WTC11 (cell line): ENCODE measurements at regions not wholly inside any gene's neighbourhood (a gene's known extent, or its start where the extent isn't known, plus 50 kb on each side); places are given as distances from the start of the nearest gene placed in this dataset.

ENCODE experiments used
- ATAC-seq: fragments of 200-7000 bp; cut with Tn5 transposase; 2 replicates; pipeline ENCODE4 v1.10.0; 2021; ENCODE audit warnings: mild to moderate bottlenecking, moderate library complexity
- CTCF ChIA-PET: fragments of 300-600 bp; sonication (Branson Sonifier 250); formaldehyde crosslinking; loops from one replicate; lab custom pipeline; 2021; ENCODE audit warnings: antibody characterized with exemption; lab: Charles Lee
- POLR2A ChIA-PET: fragments of 350-600 bp; sonication (Branson Sonifier 250); formaldehyde crosslinking; loops from one replicate; lab custom pipeline; 2021; ENCODE audit warnings: antibody characterized with exemption; lab: Charles Lee
- DNase-seq: peaks from one replicate; pipeline ENCODE4 v3.0.0; 2021; ENCODE audit warnings: low spot score
- H3K27ac Mint-ChIP-seq: 2 replicates; pipeline ENCODE4 v1.8.0; 2021; ENCODE audit warnings: mixed read lengths
- H3K27me3 Mint-ChIP-seq: 2 replicates; pipeline ENCODE4 v1.8.0; 2021; ENCODE audit warnings: low read depth, mild to moderate bottlenecking, moderate library complexity, mixed read lengths
- H3K36me3 Mint-ChIP-seq: 2 replicates; pipeline ENCODE4 v1.8.0; 2021; ENCODE audit warnings: mixed read lengths
- H3K4me1 Mint-ChIP-seq: 2 replicates; pipeline ENCODE4 v1.8.0; 2022; ENCODE audit warnings: mixed read lengths
- H3K4me3 Mint-ChIP-seq: 2 replicates; pipeline ENCODE4 v1.8.0; 2021; ENCODE audit warnings: mild to moderate bottlenecking, moderate library complexity, mixed read lengths
- H3K9me3 Mint-ChIP-seq: 2 replicates; pipeline ENCODE4 v1.8.0; 2021; ENCODE audit warnings: mixed read lengths
- CBFB ChIP-seq: sonication (generic); formaldehyde crosslinking; IDR thresholded peaks from 2 replicates; pipeline ENCODE4 v1.8.1; 2022; ENCODE audit warnings: mild to moderate bottlenecking, low read depth, missing genetic modification reagents
- EMX1 ChIP-seq: fragments of 250-450 bp; sonication (Bioruptor Pico); IDR thresholded peaks from 2 replicates; pipeline ENCODE4 v1.8.0; 2021; ENCODE audit warnings: mild to moderate bottlenecking
- FOXJ3 ChIP-seq: sonication (generic); formaldehyde crosslinking; IDR thresholded peaks from 2 replicates; pipeline ENCODE4 v1.9.0; 2021; ENCODE audit warnings: missing genetic modification reagents, mild to moderate bottlenecking, borderline replicate concordance
- FOXP1 ChIP-seq: sonication (generic); formaldehyde crosslinking; IDR thresholded peaks from 2 replicates; pipeline ENCODE4 v1.8.0; 2022; ENCODE audit warnings: missing genetic modification reagents, mild to moderate bottlenecking, moderate library complexity, borderline replicate concordance
- GABPB1 ChIP-seq: sonication (generic); formaldehyde crosslinking; IDR thresholded peaks from 2 replicates; pipeline ENCODE4 v1.8.1; 2023; ENCODE audit warnings: mild to moderate bottlenecking, missing genetic modification reagents
- HMGA2 ChIP-seq: fragments of 250-450 bp; sonication (Bioruptor Pico); IDR thresholded peaks from 2 replicates; pipeline ENCODE4 v1.4.0; 2021; ENCODE audit warnings: mild to moderate bottlenecking, moderate library complexity
- JAZF1 ChIP-seq: fragments of 250-450 bp; sonication (Bioruptor Pico); IDR thresholded peaks from 2 replicates; pipeline ENCODE4 v1.9.0; 2021; ENCODE audit warnings: moderate library complexity, mild to moderate bottlenecking, inconsistent platforms
- JUN ChIP-seq: sonication (generic); formaldehyde crosslinking; IDR thresholded peaks from 2 replicates; pipeline ENCODE4 v1.8.0; 2023; ENCODE audit warnings: mild to moderate bottlenecking, missing genetic modification reagents
- NR2C2 ChIP-seq: sonication (generic); formaldehyde crosslinking; IDR thresholded peaks from 2 replicates; pipeline ENCODE4 v1.8.0; 2022; ENCODE audit warnings: mild to moderate bottlenecking, missing genetic modification reagents
- SP1 ChIP-seq: sonication (generic); formaldehyde crosslinking; conservative IDR thresholded peaks from 2 replicates; pipeline ENCODE4 v1.8.1; 2022; ENCODE audit warnings: missing genetic modification reagents
- TCF7 ChIP-seq: sonication (generic); formaldehyde crosslinking; IDR thresholded peaks from 2 replicates; pipeline ENCODE4 v1.8.0; 2022; ENCODE audit warnings: mild to moderate bottlenecking, low read depth, missing genetic modification reagents, moderate library complexity
- TEAD1 ChIP-seq: sonication (generic); formaldehyde crosslinking; IDR thresholded peaks from 2 replicates; pipeline ENCODE4 v1.8.0; 2022; ENCODE audit warnings: mild to moderate bottlenecking, missing genetic modification reagents
- TF ChIP-seq, protein P1 (sequence below): sonication (generic); formaldehyde crosslinking; conservative IDR thresholded peaks from 2 replicates; pipeline ENCODE4 v1.8.1; 2022; ENCODE audit warnings: mild to moderate bottlenecking, missing genetic modification reagents
- TF ChIP-seq, protein P2 (sequence below): sonication (generic); formaldehyde crosslinking; IDR thresholded peaks from 2 replicates; pipeline ENCODE4 v1.8.0; 2022; ENCODE audit warnings: missing genetic modification reagents
- TF ChIP-seq, protein P3 (sequence below): sonication (generic); formaldehyde crosslinking; IDR thresholded peaks from 2 replicates; pipeline ENCODE4 v1.8.1; 2023; ENCODE audit warnings: mild to moderate bottlenecking, missing genetic modification reagents, borderline replicate concordance
- TF ChIP-seq, protein P4 (sequence below): fragments of 250-450 bp; sonication (Bioruptor Pico); IDR thresholded peaks from 2 replicates; pipeline ENCODE4 v1.9.0; 2021; ENCODE audit warnings: mild to moderate bottlenecking, borderline replicate concordance
- TF ChIP-seq, protein P5 (sequence below): sonication (generic); formaldehyde crosslinking; IDR thresholded peaks from 2 replicates; pipeline ENCODE4 v1.8.1; 2023; ENCODE audit warnings: mild to moderate bottlenecking, moderate library complexity, missing genetic modification reagents
- TF ChIP-seq, protein P6 (sequence below): sonication (generic); formaldehyde crosslinking; IDR thresholded peaks from 2 replicates; pipeline ENCODE4 v1.8.1; 2022; ENCODE audit warnings: mild to moderate bottlenecking, missing genetic modification reagents, moderate library complexity, borderline replicate concordance
- TF ChIP-seq, protein P7 (sequence below): fragments of 250-450 bp; sonication (Bioruptor Pico); IDR thresholded peaks from 2 replicates; pipeline ENCODE4 v1.9.0; 2021; ENCODE audit warnings: moderate library complexity, mild to moderate bottlenecking, inconsistent platforms, borderline replicate concordance

DNA sequence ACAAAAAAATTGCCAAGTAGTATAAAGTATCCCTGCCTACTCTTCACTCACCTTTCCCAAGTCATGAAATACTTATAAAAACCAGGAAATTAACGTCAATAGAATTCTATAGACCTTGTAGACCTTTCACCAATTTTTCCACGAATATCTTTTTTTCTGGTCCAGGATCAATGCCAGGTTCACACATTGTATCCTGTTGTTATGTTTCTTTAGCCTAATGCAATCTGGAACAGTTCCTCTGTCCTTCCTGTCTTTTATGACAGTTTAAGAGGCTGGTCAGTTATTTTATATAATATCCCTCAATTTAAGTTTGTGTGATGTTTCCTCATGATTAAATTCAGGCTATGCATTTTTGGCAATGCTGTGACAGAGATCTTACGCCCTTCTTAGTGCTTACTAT is 63.2 kb upstream of the MAGI1 start:
- Mint-ChIP-seq H3K4me3 (no peak overlapping the region), H3K27ac (no peak overlapping the region), H3K4me1 (peaks cover 14% of the 10 kb centered on the region)
- no peak for DNase-seq
- CTCF ChIA-PET = interaction anchor here (0.7 kb wide), 1 partner anchor 1707 kb away, joined by 6 read pairs; no protein-coding TSS in a partner anchor
- no peak for TF ChIP-seq TCF7 (CRISPR knock-in tag)
- TF ChIP-seq, all 79 proteins: peak for 0
- H3K9me3 Mint-ChIP-seq = no peaks in the 10 kb centered on the region
- no peaks in the 10 kb centered on the region for H3K27me3 Mint-ChIP-seq
- POLR2A ChIA-PET = no interaction called here
- no peaks in the 10 kb centered on the region for H3K36me3 Mint-ChIP-seq
- no peak for ATAC-seq

DNA sequence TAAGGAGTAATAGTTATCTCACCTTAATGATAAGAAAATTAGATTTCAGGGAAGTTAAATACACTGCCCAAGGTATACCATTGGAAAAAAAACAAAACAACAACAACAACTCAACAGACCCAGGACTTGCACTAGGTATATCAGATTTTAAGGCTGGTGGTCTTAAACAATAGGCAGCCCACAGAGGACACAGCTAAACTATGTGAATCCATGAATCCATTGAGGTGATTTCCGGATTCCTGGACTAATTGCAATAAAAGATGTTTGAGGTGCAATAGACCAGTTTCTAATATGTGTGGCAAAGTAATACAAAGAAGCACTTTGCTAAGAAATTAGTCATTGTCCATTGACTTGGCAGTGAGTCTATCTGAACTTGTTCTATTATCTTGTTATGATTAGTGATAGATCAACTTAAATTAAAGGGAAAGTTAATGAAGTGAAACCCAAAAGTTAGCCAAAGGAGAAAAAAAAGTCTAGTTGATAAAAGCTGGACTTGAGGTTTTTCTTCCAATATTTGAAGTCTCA is 60.9 kb upstream of the MAGI1 start:
- Mint-ChIP-seq H3K27me3 (no peaks in the 10 kb centered on the region; the same call in 1 of the 2 replicates), H3K36me3 (no peaks in the 10 kb centered on the region), H3K9me3 (peaks cover 9% of the 10 kb centered on the region)

More for the DNA sequence above, 60.9 kb upstream of the MAGI1 start:
- TF ChIP-seq JAZF1 (no peak), TEAD1 (no peak), GABPB1 (CRISPR knock-in tag) (no peak), NR2C2 (CRISPR knock-in tag) (no peak), JUN (CRISPR knock-in tag) (no peak), FOXP1 (CRISPR knock-in tag) (no peak), EMX1 (CRISPR knock-in tag) (no peak), CBFB (CRISPR knock-in tag) (no peak), TCF7 (CRISPR knock-in tag) (no peak), SP1 (no peak), HMGA2 (CRISPR knock-in tag) (no peak), FOXJ3 (CRISPR knock-in tag) (no peak)
- TF ChIP-seq, protein P1, sequence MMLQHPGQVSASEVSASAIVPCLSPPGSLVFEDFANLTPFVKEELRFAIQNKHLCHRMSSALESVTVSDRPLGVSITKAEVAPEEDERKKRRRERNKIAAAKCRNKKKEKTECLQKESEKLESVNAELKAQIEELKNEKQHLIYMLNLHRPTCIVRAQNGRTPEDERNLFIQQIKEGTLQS (CRISPR knock-in tag) = no peak
- TF ChIP-seq, protein P2, sequence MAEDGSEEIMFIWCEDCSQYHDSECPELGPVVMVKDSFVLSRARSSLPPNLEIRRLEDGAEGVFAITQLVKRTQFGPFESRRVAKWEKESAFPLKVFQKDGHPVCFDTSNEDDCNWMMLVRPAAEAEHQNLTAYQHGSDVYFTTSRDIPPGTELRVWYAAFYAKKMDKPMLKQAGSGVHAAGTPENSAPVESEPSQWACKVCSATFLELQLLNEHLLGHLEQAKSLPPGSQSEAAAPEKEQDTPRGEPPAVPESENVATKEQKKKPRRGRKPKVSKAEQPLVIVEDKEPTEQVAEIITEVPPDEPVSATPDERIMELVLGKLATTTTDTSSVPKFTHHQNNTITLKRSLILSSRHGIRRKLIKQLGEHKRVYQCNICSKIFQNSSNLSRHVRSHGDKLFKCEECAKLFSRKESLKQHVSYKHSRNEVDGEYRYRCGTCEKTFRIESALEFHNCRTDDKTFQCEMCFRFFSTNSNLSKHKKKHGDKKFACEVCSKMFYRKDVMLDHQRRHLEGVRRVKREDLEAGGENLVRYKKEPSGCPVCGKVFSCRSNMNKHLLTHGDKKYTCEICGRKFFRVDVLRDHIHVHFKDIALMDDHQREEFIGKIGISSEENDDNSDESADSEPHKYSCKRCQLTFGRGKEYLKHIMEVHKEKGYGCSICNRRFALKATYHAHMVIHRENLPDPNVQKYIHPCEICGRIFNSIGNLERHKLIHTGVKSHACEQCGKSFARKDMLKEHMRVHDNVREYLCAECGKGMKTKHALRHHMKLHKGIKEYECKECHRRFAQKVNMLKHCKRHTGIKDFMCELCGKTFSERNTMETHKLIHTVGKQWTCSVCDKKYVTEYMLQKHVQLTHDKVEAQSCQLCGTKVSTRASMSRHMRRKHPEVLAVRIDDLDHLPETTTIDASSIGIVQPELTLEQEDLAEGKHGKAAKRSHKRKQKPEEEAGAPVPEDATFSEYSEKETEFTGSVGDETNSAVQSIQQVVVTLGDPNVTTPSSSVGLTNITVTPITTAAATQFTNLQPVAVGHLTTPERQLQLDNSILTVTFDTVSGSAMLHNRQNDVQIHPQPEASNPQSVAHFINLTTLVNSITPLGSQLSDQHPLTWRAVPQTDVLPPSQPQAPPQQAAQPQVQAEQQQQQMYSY (CRISPR knock-in tag) = no peak
- TF ChIP-seq, protein P3, sequence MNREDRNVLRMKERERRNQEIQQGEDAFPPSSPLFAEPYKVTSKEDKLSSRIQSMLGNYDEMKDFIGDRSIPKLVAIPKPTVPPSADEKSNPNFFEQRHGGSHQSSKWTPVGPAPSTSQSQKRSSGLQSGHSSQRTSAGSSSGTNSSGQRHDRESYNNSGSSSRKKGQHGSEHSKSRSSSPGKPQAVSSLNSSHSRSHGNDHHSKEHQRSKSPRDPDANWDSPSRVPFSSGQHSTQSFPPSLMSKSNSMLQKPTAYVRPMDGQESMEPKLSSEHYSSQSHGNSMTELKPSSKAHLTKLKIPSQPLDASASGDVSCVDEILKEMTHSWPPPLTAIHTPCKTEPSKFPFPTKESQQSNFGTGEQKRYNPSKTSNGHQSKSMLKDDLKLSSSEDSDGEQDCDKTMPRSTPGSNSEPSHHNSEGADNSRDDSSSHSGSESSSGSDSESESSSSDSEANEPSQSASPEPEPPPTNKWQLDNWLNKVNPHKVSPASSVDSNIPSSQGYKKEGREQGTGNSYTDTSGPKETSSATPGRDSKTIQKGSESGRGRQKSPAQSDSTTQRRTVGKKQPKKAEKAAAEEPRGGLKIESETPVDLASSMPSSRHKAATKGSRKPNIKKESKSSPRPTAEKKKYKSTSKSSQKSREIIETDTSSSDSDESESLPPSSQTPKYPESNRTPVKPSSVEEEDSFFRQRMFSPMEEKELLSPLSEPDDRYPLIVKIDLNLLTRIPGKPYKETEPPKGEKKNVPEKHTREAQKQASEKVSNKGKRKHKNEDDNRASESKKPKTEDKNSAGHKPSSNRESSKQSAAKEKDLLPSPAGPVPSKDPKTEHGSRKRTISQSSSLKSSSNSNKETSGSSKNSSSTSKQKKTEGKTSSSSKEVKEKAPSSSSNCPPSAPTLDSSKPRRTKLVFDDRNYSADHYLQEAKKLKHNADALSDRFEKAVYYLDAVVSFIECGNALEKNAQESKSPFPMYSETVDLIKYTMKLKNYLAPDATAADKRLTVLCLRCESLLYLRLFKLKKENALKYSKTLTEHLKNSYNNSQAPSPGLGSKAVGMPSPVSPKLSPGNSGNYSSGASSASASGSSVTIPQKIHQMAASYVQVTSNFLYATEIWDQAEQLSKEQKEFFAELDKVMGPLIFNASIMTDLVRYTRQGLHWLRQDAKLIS = no peak
- TF ChIP-seq, protein P4, sequence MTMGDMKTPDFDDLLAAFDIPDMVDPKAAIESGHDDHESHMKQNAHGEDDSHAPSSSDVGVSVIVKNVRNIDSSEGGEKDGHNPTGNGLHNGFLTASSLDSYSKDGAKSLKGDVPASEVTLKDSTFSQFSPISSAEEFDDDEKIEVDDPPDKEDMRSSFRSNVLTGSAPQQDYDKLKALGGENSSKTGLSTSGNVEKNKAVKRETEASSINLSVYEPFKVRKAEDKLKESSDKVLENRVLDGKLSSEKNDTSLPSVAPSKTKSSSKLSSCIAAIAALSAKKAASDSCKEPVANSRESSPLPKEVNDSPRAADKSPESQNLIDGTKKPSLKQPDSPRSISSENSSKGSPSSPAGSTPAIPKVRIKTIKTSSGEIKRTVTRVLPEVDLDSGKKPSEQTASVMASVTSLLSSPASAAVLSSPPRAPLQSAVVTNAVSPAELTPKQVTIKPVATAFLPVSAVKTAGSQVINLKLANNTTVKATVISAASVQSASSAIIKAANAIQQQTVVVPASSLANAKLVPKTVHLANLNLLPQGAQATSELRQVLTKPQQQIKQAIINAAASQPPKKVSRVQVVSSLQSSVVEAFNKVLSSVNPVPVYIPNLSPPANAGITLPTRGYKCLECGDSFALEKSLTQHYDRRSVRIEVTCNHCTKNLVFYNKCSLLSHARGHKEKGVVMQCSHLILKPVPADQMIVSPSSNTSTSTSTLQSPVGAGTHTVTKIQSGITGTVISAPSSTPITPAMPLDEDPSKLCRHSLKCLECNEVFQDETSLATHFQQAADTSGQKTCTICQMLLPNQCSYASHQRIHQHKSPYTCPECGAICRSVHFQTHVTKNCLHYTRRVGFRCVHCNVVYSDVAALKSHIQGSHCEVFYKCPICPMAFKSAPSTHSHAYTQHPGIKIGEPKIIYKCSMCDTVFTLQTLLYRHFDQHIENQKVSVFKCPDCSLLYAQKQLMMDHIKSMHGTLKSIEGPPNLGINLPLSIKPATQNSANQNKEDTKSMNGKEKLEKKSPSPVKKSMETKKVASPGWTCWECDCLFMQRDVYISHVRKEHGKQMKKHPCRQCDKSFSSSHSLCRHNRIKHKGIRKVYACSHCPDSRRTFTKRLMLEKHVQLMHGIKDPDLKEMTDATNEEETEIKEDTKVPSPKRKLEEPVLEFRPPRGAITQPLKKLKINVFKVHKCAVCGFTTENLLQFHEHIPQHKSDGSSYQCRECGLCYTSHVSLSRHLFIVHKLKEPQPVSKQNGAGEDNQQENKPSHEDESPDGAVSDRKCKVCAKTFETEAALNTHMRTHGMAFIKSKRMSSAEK (CRISPR knock-in tag) = no peak
- TF ChIP-seq, protein P5, sequence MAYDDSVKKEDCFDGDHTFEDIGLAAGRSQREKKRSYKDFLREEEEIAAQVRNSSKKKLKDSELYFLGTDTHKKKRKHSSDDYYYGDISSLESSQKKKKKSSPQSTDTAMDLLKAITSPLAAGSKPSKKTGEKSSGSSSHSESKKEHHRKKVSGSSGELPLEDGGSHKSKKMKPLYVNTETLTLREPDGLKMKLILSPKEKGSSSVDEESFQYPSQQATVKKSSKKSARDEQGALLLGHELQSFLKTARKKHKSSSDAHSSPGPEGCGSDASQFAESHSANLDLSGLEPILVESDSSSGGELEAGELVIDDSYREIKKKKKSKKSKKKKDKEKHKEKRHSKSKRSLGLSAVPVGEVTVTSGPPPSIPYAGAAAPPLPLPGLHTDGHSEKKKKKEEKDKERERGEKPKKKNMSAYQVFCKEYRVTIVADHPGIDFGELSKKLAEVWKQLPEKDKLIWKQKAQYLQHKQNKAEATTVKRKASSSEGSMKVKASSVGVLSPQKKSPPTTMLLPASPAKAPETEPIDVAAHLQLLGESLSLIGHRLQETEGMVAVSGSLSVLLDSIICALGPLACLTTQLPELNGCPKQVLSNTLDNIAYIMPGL (CRISPR knock-in tag) = no peak
- TF ChIP-seq, protein P6, sequence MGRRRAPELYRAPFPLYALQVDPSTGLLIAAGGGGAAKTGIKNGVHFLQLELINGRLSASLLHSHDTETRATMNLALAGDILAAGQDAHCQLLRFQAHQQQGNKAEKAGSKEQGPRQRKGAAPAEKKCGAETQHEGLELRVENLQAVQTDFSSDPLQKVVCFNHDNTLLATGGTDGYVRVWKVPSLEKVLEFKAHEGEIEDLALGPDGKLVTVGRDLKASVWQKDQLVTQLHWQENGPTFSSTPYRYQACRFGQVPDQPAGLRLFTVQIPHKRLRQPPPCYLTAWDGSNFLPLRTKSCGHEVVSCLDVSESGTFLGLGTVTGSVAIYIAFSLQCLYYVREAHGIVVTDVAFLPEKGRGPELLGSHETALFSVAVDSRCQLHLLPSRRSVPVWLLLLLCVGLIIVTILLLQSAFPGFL (CRISPR knock-in tag) = no peak
- TF ChIP-seq, protein P7, sequence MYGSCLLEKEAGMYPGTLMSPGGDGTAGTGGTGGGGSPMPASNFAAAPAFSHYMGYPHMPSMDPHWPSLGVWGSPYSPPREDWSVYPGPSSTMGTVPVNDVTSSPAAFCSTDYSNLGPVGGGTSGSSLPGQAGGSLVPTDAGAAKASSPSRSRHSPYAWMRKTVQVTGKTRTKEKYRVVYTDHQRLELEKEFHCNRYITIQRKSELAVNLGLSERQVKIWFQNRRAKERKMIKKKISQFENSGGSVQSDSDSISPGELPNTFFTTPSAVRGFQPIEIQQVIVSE (CRISPR knock-in tag) = no peak
- H3K27ac Mint-ChIP-seq = no peak overlapping the region
- no peak overlapping the region for H3K4me3 Mint-ChIP-seq
- ChIA-PET CTCF (no interaction called here), POLR2A (no interaction called here)
- no peak for ATAC-seq
- peaks cover 13% of the 10 kb centered on the region for H3K4me1 Mint-ChIP-seq
- no peak for DNase-seq
